Kidney capillary endothelial cell (primary cell): ENCODE measurements at regions not wholly inside any gene's neighbourhood (a gene's known extent, or its start where the extent isn't known, plus 50 kb on each side); places are given as distances from the start of the nearest gene placed in this dataset.

Source experiments
- DNase-seq: peaks from one replicate; pipeline ENCODE4 v3.0.0-alpha.2; 2018; ENCODE audit warnings: low spot score

- DNase-seq: no peak
These were observed 146.5 kb downstream of the GLI2 start for GRCh38 chr2:120881981-120882788.

- DNase-seq: no peak
These were observed 148.2 kb downstream of the GLI2 start for GRCh38 chr2:120883607-120884440.

- DNase-seq: no peak
These were observed 149.0 kb downstream of the GLI2 start for GRCh38 chr2:120884472-120885290.

- DNase-seq: no peak
These were observed 149.7 kb downstream of the GLI2 start for GRCh38 chr2:120885321-120885720.

- no peak for DNase-seq
These were observed 150.1 kb downstream of the GLI2 start for GRCh38 chr2:120885749-120886148.

- DNase-seq: no peak
These were observed 151.1 kb downstream of the GLI2 start for GRCh38 chr2:120886534-120887319.

GRCh38 chr2:120887320-120887697 is 151.6 kb downstream of the GLI2 start:
- no peak for DNase-seq

GRCh38 chr2:120887741-120888231 is 152.1 kb downstream of the GLI2 start:
- DNase-seq: no peak

- DNase-seq: no peak
These were observed 153.2 kb downstream of the GLI2 start for GRCh38 chr2:120888851-120889250.

GRCh38 chr2:120889936-120890335 is 154.3 kb downstream of the GLI2 start:
- no peak for DNase-seq

GRCh38 chr2:120890566-120891360 is 155.1 kb downstream of the GLI2 start:
- DNase-seq: no peak

- DNase-seq: no peak
These were observed 156.8 kb downstream of the GLI2 start for GRCh38 chr2:120892271-120892966.

GRCh38 chr2:120892967-120893667 is 157.4 kb downstream of the GLI2 start:
- no peak for DNase-seq

GRCh38 chr2:120893811-120894584 is 158.3 kb downstream of the GLI2 start:
- no peak for DNase-seq

GRCh38 chr2:120894966-120895365 is 159.3 kb downstream of the GLI2 start:
- no peak for DNase-seq

- DNase-seq: no peak
These were observed 160.5 kb downstream of the GLI2 start for GRCh38 chr2:120896126-120896525.

- no peak for DNase-seq
These were observed 161.2 kb downstream of the GLI2 start for GRCh38 chr2:120896901-120897300.

- DNase-seq: no peak
These were observed 161.7 kb downstream of the GLI2 start for GRCh38 chr2:120897399-120897798.

- DNase-seq: no peak
These were observed 162.8 kb downstream of the GLI2 start for GRCh38 chr2:120898496-120898895.
